SK-N-SH treated with all-trans-retinoic acid at 6 μM for 48 hours (cell line): ENCODE measurements at regions not wholly inside any gene's neighbourhood (a gene's known extent, or its start where the extent isn't known, plus 50 kb on each side); places are given as distances from the start of the nearest gene placed in this dataset.

Source experiments
- ATAC-seq: fragments of 200-7000 bp; cut with Tn5 transposase; 3 replicates; pipeline ENCODE4 v1.9.1; 2020; ENCODE audit warnings: mild to moderate bottlenecking, moderate library complexity
- ARNTL ChIP-seq: fragments of 450-650 bp; formaldehyde crosslinking; IDR thresholded peaks from 2 replicates; pipeline ENCODE4 v1.5.0; 2020; ENCODE audit warnings: low read depth, mild to moderate bottlenecking, moderate library complexity, borderline replicate concordance
- CSDC2 ChIP-seq: fragments of 250-450 bp; sonication (Bioruptor Pico); IDR thresholded peaks from 2 replicates; pipeline ENCODE4 v1.5.0; 2020; ENCODE audit warnings: mild to moderate bottlenecking, moderate library complexity
- ESRRG ChIP-seq: fragments of 250-450 bp; sonication (Bioruptor Pico); IDR thresholded peaks from 2 replicates; pipeline ENCODE4 v1.6.1; 2021; ENCODE audit warnings: mild to moderate bottlenecking
- GLIS3 ChIP-seq: fragments of 250-450 bp; sonication (Bioruptor Pico); IDR thresholded peaks from 2 replicates; pipeline ENCODE4 v1.5.0; 2020; ENCODE audit warnings: mild to moderate bottlenecking, moderate library complexity
- PPARA ChIP-seq: fragments of 250-450 bp; sonication (Bioruptor Pico); IDR thresholded peaks from 2 replicates; pipeline ENCODE4 v1.5.0; 2020; ENCODE audit warnings: mild to moderate bottlenecking, borderline replicate concordance
- RARB ChIP-seq: fragments of 250-450 bp; sonication (Bioruptor Pico); IDR thresholded peaks from 2 replicates; pipeline ENCODE4 v1.8.0; 2021; ENCODE audit warnings: mild to moderate bottlenecking, moderate library complexity
- TCF4 ChIP-seq: fragments of 250-450 bp; sonication (Bioruptor Pico); IDR thresholded peaks from 2 replicates; pipeline ENCODE4 v1.8.0; 2021; ENCODE audit warnings: mild to moderate bottlenecking, moderate library complexity, borderline replicate concordance
- TOX ChIP-seq: fragments of 250-450 bp; sonication (Bioruptor Pico); IDR thresholded peaks from 2 replicates; pipeline ENCODE4 v1.8.0; 2021; ENCODE audit warnings: mild to moderate bottlenecking, moderate library complexity, borderline replicate concordance
- ZFP3 ChIP-seq: fragments of 250-450 bp; sonication (Bioruptor Pico); IDR thresholded peaks from 2 replicates; pipeline ENCODE4 v1.5.0; 2020; ENCODE audit warnings: mild to moderate bottlenecking, moderate library complexity
- ZFP30 ChIP-seq: fragments of 450-650 bp; formaldehyde crosslinking; IDR thresholded peaks from 2 replicates; pipeline ENCODE4 v1.5.0; 2022; ENCODE audit warnings: mild to moderate bottlenecking, moderate library complexity
- ZNF565 ChIP-seq: fragments of 450-650 bp; formaldehyde crosslinking; conservative IDR thresholded peaks from 2 replicates; pipeline ENCODE4 v1.5.0; 2020; ENCODE audit warnings: low read depth, mild to moderate bottlenecking, moderate library complexity
- ZNF70 ChIP-seq: fragments of 450-650 bp; formaldehyde crosslinking; IDR thresholded peaks from 2 replicates; pipeline ENCODE4 v1.5.0; 2020; ENCODE audit warnings: mild to moderate bottlenecking, moderate library complexity
- ZNF8 ChIP-seq: fragments of 450-650 bp; formaldehyde crosslinking; IDR thresholded peaks from 2 replicates; pipeline ENCODE4 v1.5.0; 2020; ENCODE audit warnings: mild to moderate bottlenecking, moderate library complexity
- TF ChIP-seq, protein P1 (sequence below): fragments of 250-450 bp; sonication (Bioruptor Pico); IDR thresholded peaks from 2 replicates; pipeline ENCODE4 v1.5.1; 2020; ENCODE audit warnings: low read depth, mild to moderate bottlenecking, moderate library complexity
- TF ChIP-seq, protein P2 (sequence below): fragments of 250-450 bp; sonication (Bioruptor Pico); IDR thresholded peaks from 2 replicates; pipeline ENCODE4 v1.8.0; 2020; ENCODE audit warnings: mild to moderate bottlenecking, moderate library complexity, borderline replicate concordance
- TF ChIP-seq, protein P3 (sequence below): fragments of 250-450 bp; sonication (Bioruptor Pico); IDR thresholded peaks from 2 replicates; pipeline ENCODE4 v1.5.1; 2021; ENCODE audit warnings: mild to moderate bottlenecking, moderate library complexity
- TF ChIP-seq, protein P4 (sequence below): fragments of 250-450 bp; sonication (Bioruptor Pico); IDR thresholded peaks from 2 replicates; pipeline ENCODE4 v1.8.0; 2021; ENCODE audit warnings: low read depth, mild to moderate bottlenecking, moderate library complexity, borderline replicate concordance

DNA sequence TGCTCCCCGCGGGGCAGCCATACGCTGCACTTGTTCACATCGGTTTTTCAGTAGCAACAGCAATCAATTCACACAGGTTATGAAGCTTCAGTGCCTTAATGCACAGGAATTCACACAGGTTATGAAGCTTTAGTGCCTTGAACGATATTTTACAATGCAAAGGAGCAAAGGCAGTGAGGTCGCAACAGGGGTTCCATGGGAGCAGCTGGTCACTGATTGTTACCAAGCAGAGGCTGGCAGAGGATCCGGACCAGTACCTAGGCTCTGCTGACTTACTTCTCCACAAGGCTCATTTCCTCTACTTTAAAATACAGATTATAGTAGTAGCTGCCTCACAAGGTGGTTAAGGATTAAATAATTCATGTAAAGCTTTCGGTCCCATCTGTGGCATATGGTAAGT is 95.2 kb upstream of the ODAD2 start (continued):
- TF ChIP-seq, protein P1, sequence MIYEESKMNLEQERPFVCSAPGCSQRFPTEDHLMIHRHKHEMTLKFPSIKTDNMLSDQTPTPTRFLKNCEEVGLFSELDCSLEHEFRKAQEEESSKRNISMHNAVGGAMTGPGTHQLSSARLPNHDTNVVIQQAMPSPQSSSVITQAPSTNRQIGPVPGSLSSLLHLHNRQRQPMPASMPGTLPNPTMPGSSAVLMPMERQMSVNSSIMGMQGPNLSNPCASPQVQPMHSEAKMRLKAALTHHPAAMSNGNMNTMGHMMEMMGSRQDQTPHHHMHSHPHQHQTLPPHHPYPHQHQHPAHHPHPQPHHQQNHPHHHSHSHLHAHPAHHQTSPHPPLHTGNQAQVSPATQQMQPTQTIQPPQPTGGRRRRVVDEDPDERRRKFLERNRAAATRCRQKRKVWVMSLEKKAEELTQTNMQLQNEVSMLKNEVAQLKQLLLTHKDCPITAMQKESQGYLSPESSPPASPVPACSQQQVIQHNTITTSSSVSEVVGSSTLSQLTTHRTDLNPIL (CRISPR knock-in tag), result no peak
- TF ChIP-seq ZFP30 (CRISPR knock-in tag) (no peak), ESRRG (CRISPR knock-in tag) (no peak), TOX (CRISPR knock-in tag) (no peak), ZNF8 (CRISPR knock-in tag) (no peak), RARB (CRISPR knock-in tag) (no peak), PPARA (CRISPR knock-in tag) (no peak)
- TF ChIP-seq, protein P2, sequence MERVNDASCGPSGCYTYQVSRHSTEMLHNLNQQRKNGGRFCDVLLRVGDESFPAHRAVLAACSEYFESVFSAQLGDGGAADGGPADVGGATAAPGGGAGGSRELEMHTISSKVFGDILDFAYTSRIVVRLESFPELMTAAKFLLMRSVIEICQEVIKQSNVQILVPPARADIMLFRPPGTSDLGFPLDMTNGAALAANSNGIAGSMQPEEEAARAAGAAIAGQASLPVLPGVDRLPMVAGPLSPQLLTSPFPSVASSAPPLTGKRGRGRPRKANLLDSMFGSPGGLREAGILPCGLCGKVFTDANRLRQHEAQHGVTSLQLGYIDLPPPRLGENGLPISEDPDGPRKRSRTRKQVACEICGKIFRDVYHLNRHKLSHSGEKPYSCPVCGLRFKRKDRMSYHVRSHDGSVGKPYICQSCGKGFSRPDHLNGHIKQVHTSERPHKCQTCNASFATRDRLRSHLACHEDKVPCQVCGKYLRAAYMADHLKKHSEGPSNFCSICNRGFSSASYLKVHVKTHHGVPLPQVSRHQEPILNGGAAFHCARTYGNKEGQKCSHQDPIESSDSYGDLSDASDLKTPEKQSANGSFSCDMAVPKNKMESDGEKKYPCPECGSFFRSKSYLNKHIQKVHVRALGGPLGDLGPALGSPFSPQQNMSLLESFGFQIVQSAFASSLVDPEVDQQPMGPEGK (CRISPR knock-in tag), result no peak
- TF ChIP-seq, protein P3, sequence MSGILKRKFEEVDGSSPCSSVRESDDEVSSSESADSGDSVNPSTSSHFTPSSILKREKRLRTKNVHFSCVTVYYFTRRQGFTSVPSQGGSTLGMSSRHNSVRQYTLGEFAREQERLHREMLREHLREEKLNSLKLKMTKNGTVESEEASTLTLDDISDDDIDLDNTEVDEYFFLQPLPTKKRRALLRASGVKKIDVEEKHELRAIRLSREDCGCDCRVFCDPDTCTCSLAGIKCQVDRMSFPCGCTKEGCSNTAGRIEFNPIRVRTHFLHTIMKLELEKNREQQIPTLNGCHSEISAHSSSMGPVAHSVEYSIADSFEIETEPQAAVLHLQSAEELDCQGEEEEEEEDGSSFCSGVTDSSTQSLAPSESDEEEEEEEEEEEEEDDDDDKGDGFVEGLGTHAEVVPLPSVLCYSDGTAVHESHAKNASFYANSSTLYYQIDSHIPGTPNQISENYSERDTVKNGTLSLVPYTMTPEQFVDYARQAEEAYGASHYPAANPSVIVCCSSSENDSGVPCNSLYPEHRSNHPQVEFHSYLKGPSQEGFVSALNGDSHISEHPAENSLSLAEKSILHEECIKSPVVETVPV (CRISPR knock-in tag), result no peak

DNA sequence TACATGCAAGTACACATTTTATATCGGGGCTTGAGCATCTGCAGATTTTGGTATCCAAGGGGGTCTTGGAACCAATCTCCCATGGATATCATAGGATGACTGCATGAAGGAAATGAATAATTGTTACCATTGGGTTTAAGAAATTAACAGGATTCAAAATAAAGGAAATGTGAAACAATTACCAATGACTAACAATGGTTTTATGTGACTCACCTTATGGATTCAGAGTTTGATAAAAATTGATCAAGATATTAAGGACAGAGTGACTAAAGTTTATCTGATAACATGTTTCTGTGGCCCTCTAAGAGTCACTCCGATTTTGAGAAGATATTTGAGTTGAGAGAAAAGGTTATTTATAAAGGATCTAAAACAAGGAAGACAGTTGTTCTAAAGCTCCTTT is 93.0 kb upstream of the ODAD2 start:
- no peak for ATAC-seq
- TF ChIP-seq, protein P1 (CRISPR knock-in tag), result no peak
- no peak for TF ChIP-seq TOX (CRISPR knock-in tag)
- TF ChIP-seq ARNTL (CRISPR knock-in tag), result no peak
- TF ChIP-seq, all 23 proteins: peak for 0

DNA sequence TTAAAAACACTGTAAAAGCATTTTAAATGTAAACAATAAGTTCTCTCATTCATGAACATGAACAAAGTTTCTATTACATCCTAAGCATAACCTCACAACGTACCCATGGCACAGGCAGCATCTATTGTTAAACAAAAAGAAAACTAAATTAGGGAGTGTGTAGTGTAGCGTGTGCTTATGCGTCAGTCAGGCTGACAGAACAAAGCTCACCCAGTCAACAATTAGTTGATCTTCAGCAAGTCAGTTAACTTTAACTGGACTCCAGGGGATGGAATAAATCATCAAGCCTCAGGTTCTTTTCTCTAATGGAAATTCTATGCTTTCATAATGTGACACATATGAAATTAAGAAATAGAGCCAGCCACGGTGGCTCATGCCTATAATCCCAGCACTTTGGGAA is 91.6 kb upstream of the ODAD2 start:
- TF ChIP-seq ZNF70 (CRISPR knock-in tag) (no peak), PPARA (CRISPR knock-in tag) (no peak), RARB (CRISPR knock-in tag) (no peak), ZNF565 (CRISPR knock-in tag) (no peak), ZFP3 (CRISPR knock-in tag) (no peak), TOX (CRISPR knock-in tag) (no peak), CSDC2 (CRISPR knock-in tag) (no peak), GLIS3 (no peak), TCF4 (CRISPR knock-in tag) (no peak)
- TF ChIP-seq, protein P1 (CRISPR knock-in tag), result no peak
- TF ChIP-seq, protein P4, sequence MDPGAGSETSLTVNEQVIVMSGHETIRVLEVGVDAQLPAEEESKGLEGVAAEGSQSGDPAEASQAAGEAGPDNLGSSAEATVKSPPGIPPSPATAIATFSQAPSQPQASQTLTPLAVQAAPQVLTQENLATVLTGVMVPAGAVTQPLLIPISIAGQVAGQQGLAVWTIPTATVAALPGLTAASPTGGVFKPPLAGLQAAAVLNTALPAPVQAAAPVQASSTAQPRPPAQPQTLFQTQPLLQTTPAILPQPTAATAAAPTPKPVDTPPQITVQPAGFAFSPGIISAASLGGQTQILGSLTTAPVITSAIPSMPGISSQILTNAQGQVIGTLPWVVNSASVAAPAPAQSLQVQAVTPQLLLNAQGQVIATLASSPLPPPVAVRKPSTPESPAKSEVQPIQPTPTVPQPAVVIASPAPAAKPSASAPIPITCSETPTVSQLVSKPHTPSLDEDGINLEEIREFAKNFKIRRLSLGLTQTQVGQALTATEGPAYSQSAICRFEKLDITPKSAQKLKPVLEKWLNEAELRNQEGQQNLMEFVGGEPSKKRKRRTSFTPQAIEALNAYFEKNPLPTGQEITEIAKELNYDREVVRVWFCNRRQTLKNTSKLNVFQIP (CRISPR knock-in tag), result no peak
- TF ChIP-seq, protein P2 (CRISPR knock-in tag), result no peak
- no peak for ATAC-seq
